Spleen (tissue), 11 donors: ENCODE measurements at regions not wholly inside any gene's neighbourhood (a gene's known extent, or its start where the extent isn't known, plus 50 kb on each side); places are given as distances from the start of the nearest gene placed in this dataset.

ENCODE experiments used
- DNase-seq: peaks from one replicate; pipeline ENCODE4 v3.0.0-alpha.2; 2020
- H3K27ac ChIP-seq, 8 donors: fragments of 200-600 bp; sonication (generic) in 7 of 8; 1 replicate in 4 of 8; 2 replicates in 4 of 8; pipeline versions ENCODE4 v1.5.0 to v1.8.0; 2016 to 2021; ENCODE audit warnings: inconsistent platforms in 4 of 8, mild to moderate bottlenecking in 4 of 8, moderate library complexity in 1 of 8
- H3K27me3 ChIP-seq, 7 donors: fragments of 200-600 bp; sonication (generic) in 6 of 7; replicated peaks in 1 of 7; 1 replicate in 4 of 7; 2 replicates in 3 of 7; pipeline versions ENCODE4 v1.5.0 to v1.8.0; 2016 to 2021; ENCODE audit warnings: inconsistent platforms in 3 of 7, mild to moderate bottlenecking in 1 of 7
- H3K36me3 ChIP-seq, 6 donors: fragments of 200-600 bp; sonication (generic) in 5 of 6; 1 replicate in 4 of 6; 2 replicates in 2 of 6; pipeline versions ENCODE4 v1.5.0 to v1.8.0; 2016 to 2021; ENCODE audit warnings: inconsistent platforms in 2 of 6
- H3K4me1 ChIP-seq, 6 donors: fragments of 200-600 bp; sonication (generic) in 5 of 6; 1 replicate in 3 of 6; 2 replicates in 3 of 6; pipeline versions ENCODE4 v1.5.0 to v1.8.0; 2016 to 2021; ENCODE audit warnings: inconsistent platforms in 3 of 6
- H3K4me3 ChIP-seq, 8 donors: fragments of 200-600 bp; sonication (generic) in 7 of 8; 1 replicate in 4 of 8; 2 replicates in 4 of 8; pipeline versions ENCODE4 v1.5.0 to v1.8.0; 2016 to 2021; ENCODE audit warnings: inconsistent platforms in 4 of 8, mild to moderate bottlenecking in 4 of 8, moderate library complexity in 2 of 8
- H3K9me3 ChIP-seq, 8 donors: fragments of 200-600 bp; sonication (generic) in 7 of 8; 1 replicate in 4 of 8; 2 replicates in 4 of 8; pipeline versions ENCODE4 v1.5.0 to v1.8.0; 2016 to 2021; ENCODE audit warnings: inconsistent platforms in 4 of 8
- CTCF ChIP-seq, 11 experiments: fragments of 200-600 bp in 7 of 11; fragments of 450-650 bp in 4 of 11; sonication (generic) in 4 of 11; IDR thresholded peaks in 8 of 11; conservative IDR thresholded peaks in 3 of 11; 1 replicate in 7 of 11; 2 replicates in 4 of 11; pipeline versions ENCODE4 v1.4.0 to v1.8.0; 2016 to 2021; ENCODE audit warnings: antibody characterized with exemption in 11 of 11, inconsistent platforms in 4 of 11, mild to moderate bottlenecking in 1 of 11
- POLR2A ChIP-seq, 3 donors: fragments of 450-650 bp; IDR thresholded peaks; one replicate each; pipeline ENCODE4 v1.5.1; 2017; ENCODE audit warnings: antibody characterized with exemption in 3 of 3, mild to moderate bottlenecking in 1 of 3
- POLR2AphosphoS5 ChIP-seq, 3 donors: sonication (generic); formaldehyde crosslinking; IDR thresholded peaks; one replicate each; pipeline ENCODE4 v1.5.1; 2017; ENCODE audit warnings: antibody characterized with exemption in 3 of 3
- WGBS, 5 donors: extraction: QIAGEN DNeasy Blood & Tissue Kit in 3 of 5; methylation state at CpG; one replicate each; pipeline versions ENCODE4 v1.1.5 to v1.1.7; 2013 to 2018; 5-methylcytosine and 5-hydroxymethylcytosine counted together
- intact Hi-C: fragments of 100-400 bp; cut with DNase I; formaldehyde crosslinking; loops from one replicate; pipeline ENCODE4 v1.15.0; 2023; ENCODE audit warnings: low total_unique reads
- donor health status: healthy with polysubstance abuse.
- donor health status: DM: no; HTN: no; CAD: no; lungs with moderate emphysema.
- donor health status: DM: no; HTN: no; CAD: no.
- donor health status: Bipolar disorder and iron deficiency.
- donor health status: healthy.
- donor health status: DM: no; HTN: no; CAD: no.
- donor health status: DM: yes; HTN: yes; CAD: no.

- no peak for DNase-seq
- intact Hi-C loops: no loop called here
- no peak overlapping the region for H3K4me3 ChIP-seq
- peaks cover 0 to 6% (median 0%) of the 10 kb centered on the region in 6 donors for H3K4me1 ChIP-seq
- no peaks in the 10 kb centered on the region for H3K9me3 ChIP-seq
- no peak overlapping the region for H3K27ac ChIP-seq
- no peaks in the 10 kb centered on the region for H3K36me3 ChIP-seq
- no peaks in the 10 kb centered on the region for H3K27me3 ChIP-seq
- no peak for TF ChIP-seq CTCF (IDR thresholded peaks at IDR 0.05 in 8 of 11, conservative IDR thresholded peaks at IDR 0.05 in 3 of 11)
- no peak for TF ChIP-seq POLR2AphosphoS5 (IDR thresholded peaks at IDR 0.05)
- TF ChIP-seq POLR2A (IDR thresholded peaks at IDR 0.05): no peak
- 92 to 97% (median 96%) methylated on average over 8 of the region's 8 CpGs for WGBS, 5 donors
Observed at GRCh38 chr13:99737481-99738245, 233.9 kb downstream of the ZIC5 start.

GRCh38 chr13:99736541-99736940 lies 235.0 kb downstream of the ZIC5 start:
- Histone ChIP-seq H3K4me3 (no peak overlapping the region), H3K4me1 (peaks cover 0 to 6% (median 0%) of the 10 kb centered on the region in 6 donors), H3K36me3 (no peaks in the 10 kb centered on the region), H3K27ac (no peak overlapping the region), H3K27me3 (no peaks in the 10 kb centered on the region), H3K9me3 (no peaks in the 10 kb centered on the region)
- TF ChIP-seq POLR2A (IDR thresholded peaks at IDR 0.05) (no peak), CTCF (IDR thresholded peaks at IDR 0.05 in 8 of 11, conservative IDR thresholded peaks at IDR 0.05 in 3 of 11) (no peak), POLR2AphosphoS5 (IDR thresholded peaks at IDR 0.05) (no peak)
- no peak for DNase-seq
- 79 to 90% (median 89%) methylated on average over 3 of the region's 3 CpGs for WGBS, 5 donors
- intact Hi-C loops: no loop called here

- Histone ChIP-seq H3K9me3 (no peaks in the 10 kb centered on the region), H3K4me1 (peaks cover 0 to 6% (median 0%) of the 10 kb centered on the region in 6 donors), H3K4me3 (no peak overlapping the region), H3K27me3 (no peaks in the 10 kb centered on the region), H3K27ac (no peak overlapping the region), H3K36me3 (no peaks in the 10 kb centered on the region)
- TF ChIP-seq POLR2AphosphoS5 (IDR thresholded peaks at IDR 0.05): no peak
- TF ChIP-seq POLR2A (IDR thresholded peaks at IDR 0.05): no peak
- TF ChIP-seq CTCF (IDR thresholded peaks at IDR 0.05 in 8 of 11, conservative IDR thresholded peaks at IDR 0.05 in 3 of 11): no peak
- WGBS, 5 donors: 81 to 89% (median 88%) methylated on average over 7 of the region's 7 CpGs
- DNase-seq: no peak
- intact Hi-C loops: no loop called here
Observed at GRCh38 chr13:99734013-99734693, 232.9 kb downstream of the TM9SF2 start.

- Histone ChIP-seq H3K36me3 (no peaks in the 10 kb centered on the region), H3K4me3 (no peak overlapping the region), H3K27ac (no peak overlapping the region), H3K4me1 (peaks cover 0 to 1% (median 0%) of the 10 kb centered on the region in 6 donors), H3K9me3 (no peaks in the 10 kb centered on the region), H3K27me3 (no peaks in the 10 kb centered on the region)
- TF ChIP-seq POLR2AphosphoS5 (IDR thresholded peaks at IDR 0.05): no peak
- no peak for TF ChIP-seq POLR2A (IDR thresholded peaks at IDR 0.05)
- no peak for TF ChIP-seq CTCF (IDR thresholded peaks at IDR 0.05 in 8 of 11, conservative IDR thresholded peaks at IDR 0.05 in 3 of 11)
- intact Hi-C loops: no loop called here
- 54 to 60% (median 55%) methylated on average over 7 of the region's 7 CpGs for WGBS, 5 donors
- no peak for DNase-seq
Observed at GRCh38 chr13:99733346-99733745, 232.1 kb downstream of the TM9SF2 start.
